Hepatocyte (in vitro differentiated cells): ENCODE measurements at regions not wholly inside any gene's neighbourhood (a gene's known extent, or its start where the extent isn't known, plus 50 kb on each side); places are given as distances from the start of the nearest gene placed in this dataset.

Experiments used
- DNase-seq: peaks from one replicate; pipeline ENCODE4 v3.0.0-alpha.2; 2016; ENCODE audit warnings: low spot score
- H2AFZ ChIP-seq: fragments of 200-600 bp; sonication (generic); 2 replicates; pipeline ENCODE4 v1.6.0; 2016; ENCODE audit warnings: antibody characterized with exemption, mild to moderate bottlenecking
- H3K27ac ChIP-seq: fragments of 200-600 bp; sonication (generic); 2 replicates; pipeline ENCODE4 v1.5.1; 2016; ENCODE audit warnings: mild to moderate bottlenecking
- H3K27me3 ChIP-seq: fragments of 200-600 bp; sonication (generic); 2 replicates; pipeline ENCODE4 v1.6.1; 2016
- H3K36me3 ChIP-seq: fragments of 200-600 bp; sonication (generic); replicated peaks from 2 replicates; pipeline ENCODE4 v1.5.1; 2016; ENCODE audit warnings: low read depth; ENCODE audit not compliant: insufficient read depth
- H3K4me1 ChIP-seq: fragments of 200-600 bp; sonication (generic); 2 replicates; pipeline ENCODE4 v1.5.1; 2016; ENCODE audit warnings: mild to moderate bottlenecking, moderate library complexity; ENCODE audit not compliant: insufficient read depth
- H3K4me2 ChIP-seq: fragments of 200-600 bp; sonication (generic); 2 replicates; pipeline ENCODE4 v1.6.0; 2016
- H3K4me3 ChIP-seq: fragments of 200-600 bp; sonication (generic); 2 replicates; pipeline ENCODE4 v1.5.1; 2016; ENCODE audit warnings: mild to moderate bottlenecking
- H3K79me2 ChIP-seq: fragments of 200-600 bp; sonication (generic); 2 replicates; pipeline ENCODE4 v1.6.0; 2017; ENCODE audit warnings: mild to moderate bottlenecking
- H3K9me2 ChIP-seq: fragments of 200-600 bp; sonication (generic); replicated peaks from 2 replicates; pipeline ENCODE4 v1.6.0; 2017; ENCODE audit warnings: mild to moderate bottlenecking; ENCODE audit not compliant: insufficient read depth
- H3K9me3 ChIP-seq: fragments of 200-600 bp; sonication (generic); 2 replicates; pipeline ENCODE4 v1.5.1; 2016; ENCODE audit warnings: low read depth, mild to moderate bottlenecking
- H4K20me1 ChIP-seq: fragments of 200-600 bp; sonication (generic); 2 replicates; pipeline ENCODE4 v1.6.0; 2016; ENCODE audit warnings: mild to moderate bottlenecking; ENCODE audit not compliant: insufficient read depth, poor library complexity, severe bottlenecking
- EZH2 ChIP-seq: fragments of 200-600 bp; sonication (generic); IDR thresholded peaks from 2 replicates; pipeline ENCODE4 v1.6.1; 2016; ENCODE audit warnings: antibody characterized with exemption, mild to moderate bottlenecking, borderline replicate concordance
- EZH2phosphoT487 ChIP-seq: fragments of 200-600 bp; sonication (generic); IDR thresholded peaks from one replicate; pipeline ENCODE4 v1.6.1; 2018; ENCODE audit warnings: antibody characterized with exemption, mild to moderate bottlenecking, low read depth, moderate library complexity; ENCODE audit not compliant: unreplicated experiment, severe bottlenecking
- WGBS: methylation state at CpG from one replicate; pipeline ENCODE4 v1.1.6; 2016; ENCODE audit warnings: low lambda C conversion rate; ENCODE audit errors: missing lambda C conversion rate; 5-methylcytosine and 5-hydroxymethylcytosine counted together
- TF ChIP-seq, protein P1 (sequence below): fragments of 200-600 bp; sonication (generic); IDR thresholded peaks from 2 replicates; pipeline ENCODE4 v1.5.1; 2016; ENCODE audit warnings: antibody characterized with exemption, mild to moderate bottlenecking; ENCODE audit not compliant: poor library complexity

GRCh38 chr1:4345094-4345493 lies 309.3 kb upstream of the AJAP1 start:
- Histone ChIP-seq H3K36me3 (no peaks in the 10 kb centered on the region), H3K4me3 (no peak overlapping the region), H3K27ac (no peak overlapping the region), H3K4me2 (no peak overlapping the region), H3K4me1 (no peaks in the 10 kb centered on the region), H3K79me2 (no peaks in the 10 kb centered on the region), H3K9me2 (no peaks in the 10 kb centered on the region), H2AFZ (no peak overlapping the region), H3K27me3 (no peaks in the 10 kb centered on the region), H3K9me3 (no peaks in the 10 kb centered on the region), H4K20me1 (no peaks in the 10 kb centered on the region)
- no peak for TF ChIP-seq EZH2
- TF ChIP-seq, protein P1, sequence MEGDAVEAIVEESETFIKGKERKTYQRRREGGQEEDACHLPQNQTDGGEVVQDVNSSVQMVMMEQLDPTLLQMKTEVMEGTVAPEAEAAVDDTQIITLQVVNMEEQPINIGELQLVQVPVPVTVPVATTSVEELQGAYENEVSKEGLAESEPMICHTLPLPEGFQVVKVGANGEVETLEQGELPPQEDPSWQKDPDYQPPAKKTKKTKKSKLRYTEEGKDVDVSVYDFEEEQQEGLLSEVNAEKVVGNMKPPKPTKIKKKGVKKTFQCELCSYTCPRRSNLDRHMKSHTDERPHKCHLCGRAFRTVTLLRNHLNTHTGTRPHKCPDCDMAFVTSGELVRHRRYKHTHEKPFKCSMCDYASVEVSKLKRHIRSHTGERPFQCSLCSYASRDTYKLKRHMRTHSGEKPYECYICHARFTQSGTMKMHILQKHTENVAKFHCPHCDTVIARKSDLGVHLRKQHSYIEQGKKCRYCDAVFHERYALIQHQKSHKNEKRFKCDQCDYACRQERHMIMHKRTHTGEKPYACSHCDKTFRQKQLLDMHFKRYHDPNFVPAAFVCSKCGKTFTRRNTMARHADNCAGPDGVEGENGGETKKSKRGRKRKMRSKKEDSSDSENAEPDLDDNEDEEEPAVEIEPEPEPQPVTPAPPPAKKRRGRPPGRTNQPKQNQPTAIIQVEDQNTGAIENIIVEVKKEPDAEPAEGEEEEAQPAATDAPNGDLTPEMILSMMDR: no peak
- TF ChIP-seq EZH2phosphoT487: no peak
- DNase-seq: no peak
- 86% methylated on average over 14 of the region's 14 CpGs for WGBS

DNA sequence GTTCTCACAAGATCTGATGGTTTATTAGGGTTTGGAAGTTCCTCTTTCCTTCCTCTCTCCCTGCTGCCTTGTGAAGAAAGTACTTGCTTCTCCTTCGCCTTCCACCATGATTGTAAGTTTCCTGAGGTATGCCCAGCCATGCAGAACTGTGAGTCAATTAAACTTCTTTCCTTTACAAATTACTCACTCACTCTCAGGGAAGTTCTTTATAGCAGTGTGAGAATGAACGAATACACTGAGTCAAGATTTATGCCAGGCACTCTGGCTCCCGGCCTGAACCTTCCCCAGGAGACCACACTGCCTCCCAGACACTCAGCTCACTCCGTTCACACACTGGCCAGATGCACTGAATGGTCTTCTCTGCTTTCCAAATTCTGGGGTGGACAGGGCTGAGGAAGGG lies 308.3 kb upstream of the AJAP1 start:
- Histone ChIP-seq H3K79me2 (no peaks in the 10 kb centered on the region), H3K4me1 (no peaks in the 10 kb centered on the region), H3K27me3 (no peaks in the 10 kb centered on the region), H3K4me2 (no peak overlapping the region), H2AFZ (no peak overlapping the region), H4K20me1 (no peaks in the 10 kb centered on the region), H3K27ac (no peak overlapping the region), H3K9me3 (no peaks in the 10 kb centered on the region), H3K9me2 (no peaks in the 10 kb centered on the region), H3K36me3 (no peaks in the 10 kb centered on the region), H3K4me3 (no peak overlapping the region)
- 82% methylated on average over 4 of the region's 4 CpGs for WGBS
- TF ChIP-seq, protein P1: no peak
- TF ChIP-seq EZH2: no peak
- TF ChIP-seq EZH2phosphoT487: no peak
- DNase-seq: no peak

GRCh38 chr1:4351453-4351852 lies 303.0 kb upstream of the AJAP1 start:
- TF ChIP-seq EZH2phosphoT487: no peak
- TF ChIP-seq EZH2: no peak
- TF ChIP-seq, protein P1: no peak
- H3K9me3 ChIP-seq: no peaks in the 10 kb centered on the region
- H2AFZ ChIP-seq: no peak overlapping the region
- H4K20me1 ChIP-seq: no peaks in the 10 kb centered on the region
- no peak overlapping the region for H3K4me3 ChIP-seq
- no peaks in the 10 kb centered on the region for H3K27me3 ChIP-seq
- DNase-seq: no peak
- no peaks in the 10 kb centered on the region for H3K9me2 ChIP-seq
- H3K79me2 ChIP-seq: no peaks in the 10 kb centered on the region
- H3K36me3 ChIP-seq: no peaks in the 10 kb centered on the region
- WGBS: 89% methylated on average over 6 of the region's 6 CpGs
- H3K27ac ChIP-seq: no peak overlapping the region
- no peaks in the 10 kb centered on the region for H3K4me1 ChIP-seq
- no peak overlapping the region for H3K4me2 ChIP-seq
